HG02759 (cell line): ENCODE measurements at regions not wholly inside any gene's neighbourhood (a gene's known extent, or its start where the extent isn't known, plus 50 kb on each side); places are given as distances from the start of the nearest gene placed in this dataset.
"Not testable (repeated sequence)": the region's sequence is repeated elsewhere in the genome, so short reads cannot be mapped to it uniquely, and the experiment has no call there.

Source experiments
- ATAC-seq: cut with Tn5 transposase; IDR thresholded peaks from one replicate; pipeline ENCODE4 v1.9.1; 2021; ENCODE audit warnings: mild to moderate bottlenecking, moderate library complexity; ENCODE audit not compliant: unreplicated experiment

DNA sequence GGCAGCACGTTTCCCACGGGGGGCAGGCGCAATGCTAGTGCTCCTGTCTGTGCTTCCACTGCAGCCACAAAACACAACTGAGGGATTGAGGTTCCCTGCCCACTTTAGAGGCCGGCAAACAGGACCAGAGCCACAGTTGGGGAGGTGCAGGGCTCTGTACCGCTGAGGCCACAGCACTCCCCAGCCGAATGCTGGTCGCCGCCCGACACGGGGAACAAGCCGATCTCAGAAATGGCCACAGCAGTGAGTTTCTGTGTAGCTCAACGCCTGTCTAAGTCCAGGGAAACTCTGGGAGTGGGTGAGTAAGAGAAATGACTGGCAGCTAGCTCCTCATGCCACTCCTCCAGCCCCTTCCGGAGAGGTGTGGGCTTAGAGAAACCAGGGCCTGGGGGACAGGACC lies 194.0 kb upstream of the VWC2 start:
- ATAC-seq, result no peak

DNA sequence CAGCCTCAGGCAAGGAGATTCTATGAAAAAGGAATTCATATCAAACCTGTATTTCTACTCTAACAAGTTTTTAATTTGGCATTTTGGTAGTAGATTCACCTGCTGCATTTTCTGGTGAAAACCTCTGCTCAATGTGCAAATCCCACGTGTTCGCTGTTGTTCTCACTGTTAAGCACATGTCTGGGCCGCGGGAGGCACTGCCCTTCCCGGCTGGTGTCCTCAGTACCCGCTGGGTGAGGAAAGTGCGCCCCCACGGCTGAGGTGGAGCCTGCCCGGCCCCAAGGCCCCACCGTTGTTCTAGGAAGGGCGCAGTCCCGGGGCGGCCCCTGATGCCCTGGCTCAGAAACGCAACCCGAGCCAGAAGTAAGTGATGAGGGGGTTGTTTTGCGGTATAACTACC lies 193.4 kb upstream of the VWC2 start:
- ATAC-seq, result no peak

- no peak for ATAC-seq
Measured at GRCh38 chr7:49580761-49581160, 192.7 kb upstream of the VWC2 start.

DNA sequence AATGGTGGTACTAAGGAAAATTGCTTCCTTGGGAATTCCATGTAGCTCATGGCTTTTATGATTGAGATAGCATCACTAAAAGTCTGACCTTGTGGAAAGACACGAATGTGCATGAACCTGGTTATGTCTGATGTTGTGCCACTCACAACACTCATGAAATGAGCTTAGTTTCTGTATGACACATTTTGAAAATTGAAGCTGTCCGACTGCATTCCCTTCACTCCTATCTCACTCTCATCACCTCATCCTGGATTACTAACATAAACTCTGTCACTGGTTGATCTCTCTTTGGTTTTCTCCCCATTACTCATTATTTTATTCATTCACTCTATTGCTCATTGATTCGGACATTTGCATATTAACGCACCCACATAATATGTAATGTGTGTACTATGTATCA lies 190.0 kb upstream of the VWC2 start:
- ATAC-seq, result no peak

DNA sequence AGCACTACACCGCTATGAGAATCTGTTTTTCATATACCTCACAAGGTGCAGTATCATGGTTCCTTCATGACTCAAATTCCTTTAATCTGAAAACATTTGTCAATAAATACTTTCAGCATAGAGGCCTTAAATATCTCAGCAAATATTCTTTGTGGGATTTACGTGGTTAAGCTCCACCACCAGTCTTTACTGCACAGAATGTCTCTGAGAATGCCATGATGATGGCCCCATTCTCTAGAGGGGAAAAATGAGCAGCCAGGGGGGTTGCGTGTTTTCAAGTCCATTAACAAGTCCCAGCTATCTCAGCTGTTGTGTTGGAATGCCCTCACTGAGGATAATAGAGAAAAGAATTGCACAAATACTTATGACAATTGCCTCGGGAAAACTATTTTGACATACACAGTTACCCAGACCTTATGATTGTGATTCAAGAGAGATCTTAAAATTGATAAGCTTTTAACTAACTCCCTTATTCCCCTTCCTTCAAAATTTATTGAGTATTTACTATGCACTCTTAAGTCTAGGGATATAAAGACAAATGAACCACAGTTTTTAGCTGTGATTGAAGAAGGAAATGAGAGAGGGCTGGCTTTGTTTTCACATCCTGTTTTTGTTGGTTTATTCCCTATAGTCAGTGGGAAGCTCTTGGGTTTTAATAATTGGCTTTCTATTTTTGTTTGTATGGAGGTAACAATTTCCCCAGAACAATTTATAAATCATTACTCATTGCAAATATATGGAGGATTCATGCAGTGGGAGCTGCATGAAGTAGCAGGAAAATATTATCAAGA lies 176.5 kb upstream of the VWC2 start:
- no peak for ATAC-seq

DNA sequence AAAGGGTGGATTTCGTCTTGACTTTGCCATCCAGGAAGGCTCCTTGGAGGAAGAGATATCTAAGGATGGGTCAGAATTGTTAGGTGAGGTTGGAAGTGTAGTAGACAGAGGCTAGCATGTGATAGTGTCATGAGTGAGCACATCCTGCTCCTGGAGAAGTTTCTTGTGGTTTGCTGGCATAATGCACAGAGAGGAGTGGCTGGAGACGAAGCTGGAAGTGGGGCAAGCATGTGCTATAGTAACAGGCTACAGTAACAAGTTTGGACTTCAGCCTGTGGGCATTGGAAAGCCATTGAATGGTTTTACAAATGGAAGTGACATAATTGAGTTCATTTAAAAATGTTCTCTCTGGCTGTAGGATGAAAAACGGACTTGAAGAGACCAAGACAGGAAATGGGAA lies 175.6 kb upstream of the VWC2 start:
- ATAC-seq, result no peak

GRCh38 chr7:49611951-49612350 lies 161.5 kb upstream of the VWC2 start:
- ATAC-seq, result no peak

DNA sequence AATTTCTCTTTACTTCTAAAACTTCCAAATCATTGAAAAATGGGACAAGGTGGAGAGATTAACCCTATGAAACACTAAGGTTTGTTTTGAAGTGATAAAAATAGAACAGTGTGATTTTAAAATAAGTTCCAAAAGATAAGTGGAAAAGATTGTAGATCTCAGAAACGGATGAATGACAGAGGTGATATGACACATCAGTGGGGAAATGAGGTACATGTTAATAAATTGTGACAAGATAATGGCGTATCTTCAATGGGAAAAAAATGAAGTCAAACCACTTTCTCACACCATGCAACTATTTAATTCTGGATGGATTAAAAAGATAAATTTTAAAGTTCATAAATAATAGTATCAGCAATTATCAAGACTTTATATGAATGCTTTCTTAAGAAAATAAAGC lies 159.7 kb upstream of the VWC2 start:
- ATAC-seq, result no peak

DNA sequence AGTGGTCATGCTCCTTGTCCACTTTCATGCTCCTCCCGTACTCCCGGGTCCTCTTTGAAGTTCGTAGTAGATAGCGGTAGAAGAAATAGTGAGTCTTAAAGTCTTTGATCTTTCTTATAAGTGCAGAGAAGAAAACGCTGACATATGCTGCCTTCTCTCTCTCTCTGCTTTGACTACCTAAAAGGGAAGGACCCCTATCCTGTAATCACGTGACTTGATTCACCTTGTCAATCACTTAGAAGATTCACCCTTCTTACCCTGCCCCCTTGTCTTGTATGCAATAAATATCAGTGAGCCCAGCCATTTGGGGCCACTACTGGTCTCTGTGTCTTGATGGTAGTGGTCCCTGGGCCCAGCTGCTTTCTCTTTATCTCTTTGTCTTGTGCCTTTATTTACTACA lies 158.5 kb upstream of the VWC2 start:
- ATAC-seq, result not testable (repeated sequence)

DNA sequence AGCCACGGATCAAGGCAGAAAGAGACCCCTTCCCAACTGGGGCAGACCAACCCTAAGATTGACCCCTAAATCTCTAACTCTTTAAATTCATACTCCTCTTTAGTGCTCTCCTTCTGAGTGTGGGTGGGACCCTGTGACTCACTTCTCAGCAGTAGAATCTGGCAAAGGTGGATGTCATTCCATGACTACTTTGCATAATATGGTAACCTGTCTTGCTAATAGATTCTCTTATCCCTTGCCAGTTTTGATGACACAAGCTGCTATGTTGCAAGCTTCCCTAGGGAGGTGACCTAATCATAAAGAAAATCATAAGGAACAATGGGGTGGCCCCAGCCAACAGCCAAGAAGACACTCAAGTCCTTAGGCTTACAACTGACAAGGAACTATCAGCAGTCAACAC lies 155.4 kb upstream of the VWC2 start:
- ATAC-seq, result no peak

GRCh38 chr7:49623943-49624342 lies 149.5 kb upstream of the VWC2 start:
- no peak for ATAC-seq

DNA sequence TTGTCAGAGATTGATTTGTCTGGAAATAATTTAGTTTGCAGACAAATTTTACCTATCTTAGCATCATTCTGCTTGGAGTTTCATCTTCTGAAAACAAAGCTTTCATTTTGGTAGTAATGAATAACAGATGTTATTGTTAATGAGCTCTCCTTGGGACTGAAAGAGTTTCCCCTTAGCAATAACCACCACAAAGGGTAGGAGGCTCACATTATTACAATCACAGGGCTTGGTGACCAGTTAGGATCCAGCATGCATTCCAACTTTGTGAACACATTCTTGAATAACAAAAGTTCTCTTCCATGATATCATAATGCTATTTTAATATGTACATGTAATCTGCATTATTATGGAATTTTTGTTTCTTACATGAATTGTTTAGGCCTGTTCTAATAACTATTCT lies 148.8 kb upstream of the VWC2 start:
- ATAC-seq, result no peak

DNA sequence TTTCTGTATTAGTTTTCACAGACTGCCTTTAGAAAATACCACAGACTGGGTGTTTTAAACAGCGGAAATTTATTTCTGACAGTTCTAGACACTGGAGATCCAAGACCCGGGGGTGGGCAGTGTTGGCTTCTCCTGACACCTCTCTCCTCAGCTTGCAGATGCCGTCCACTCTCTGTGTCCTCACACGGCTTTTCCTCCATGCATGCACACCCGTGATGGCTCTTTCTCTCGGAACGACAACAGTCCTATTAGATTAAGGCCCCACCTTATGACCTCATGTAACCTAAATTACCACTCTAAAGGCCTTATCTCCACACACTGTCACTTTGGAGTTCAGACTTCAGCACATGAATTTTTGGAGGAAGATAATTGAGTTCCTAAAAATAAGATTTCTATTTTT lies 142.9 kb upstream of the VWC2 start:
- no peak for ATAC-seq

DNA sequence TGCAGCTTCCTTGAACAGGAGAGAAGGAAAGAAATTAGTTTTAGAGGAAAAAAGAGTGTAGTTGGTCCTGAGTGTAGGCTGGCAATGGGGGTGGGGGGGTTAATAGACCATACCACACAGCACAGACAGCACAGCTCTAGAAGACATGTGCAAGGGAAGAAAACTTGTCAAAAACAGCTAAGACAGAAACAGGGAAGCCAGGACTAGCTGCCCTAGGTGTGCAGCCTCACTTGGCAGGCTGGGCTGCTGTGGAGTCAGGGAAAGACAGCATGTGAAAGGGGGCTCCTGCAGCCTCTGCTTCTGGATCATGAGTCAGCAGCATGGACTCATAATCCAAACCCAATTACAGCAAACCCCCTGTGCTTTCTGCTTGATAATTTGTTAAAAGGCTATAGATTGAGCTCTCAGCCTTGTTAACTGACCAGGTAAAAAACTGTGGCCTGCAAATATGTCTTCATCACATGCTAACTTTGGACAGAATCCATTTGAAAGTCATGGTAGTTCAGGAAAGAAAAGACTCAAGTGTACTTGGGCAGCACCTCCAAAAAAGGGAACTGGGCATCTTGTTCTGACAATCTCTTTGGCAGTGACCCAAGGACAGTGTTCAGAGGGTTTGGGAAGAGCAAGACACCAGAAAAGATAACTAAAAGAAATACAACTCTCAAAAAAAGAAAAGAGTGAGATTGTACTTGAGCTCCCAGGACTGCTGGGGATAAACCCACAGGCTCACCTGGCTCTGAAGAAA lies 142.2 kb upstream of the VWC2 start:
- no peak for ATAC-seq

- no peak for ATAC-seq
Measured at GRCh38 chr7:49631960-49632359, 141.5 kb upstream of the VWC2 start.

- peak; percentile 44 for ATAC-seq
Measured at GRCh38 chr7:49635800-49636199, 137.6 kb upstream of the VWC2 start.

DNA sequence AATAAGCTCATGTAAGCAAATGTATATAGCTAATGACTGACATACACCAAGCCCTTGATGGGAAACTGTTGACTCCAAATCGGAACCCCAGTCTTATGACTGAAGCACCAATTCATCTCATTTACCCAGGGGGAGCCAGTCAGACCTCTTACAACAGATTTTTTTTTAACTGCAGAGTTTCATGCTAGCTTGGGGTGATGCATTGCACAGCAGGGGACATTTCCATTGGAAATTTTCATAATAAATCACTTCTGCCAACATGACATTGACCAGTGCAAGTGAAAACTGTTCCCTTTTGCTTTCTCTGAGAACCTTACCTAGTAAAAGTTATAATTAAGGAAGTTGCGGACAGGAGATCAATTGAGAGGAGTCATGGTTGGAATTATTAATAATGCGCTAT lies 137.0 kb upstream of the VWC2 start:
- no peak for ATAC-seq

DNA sequence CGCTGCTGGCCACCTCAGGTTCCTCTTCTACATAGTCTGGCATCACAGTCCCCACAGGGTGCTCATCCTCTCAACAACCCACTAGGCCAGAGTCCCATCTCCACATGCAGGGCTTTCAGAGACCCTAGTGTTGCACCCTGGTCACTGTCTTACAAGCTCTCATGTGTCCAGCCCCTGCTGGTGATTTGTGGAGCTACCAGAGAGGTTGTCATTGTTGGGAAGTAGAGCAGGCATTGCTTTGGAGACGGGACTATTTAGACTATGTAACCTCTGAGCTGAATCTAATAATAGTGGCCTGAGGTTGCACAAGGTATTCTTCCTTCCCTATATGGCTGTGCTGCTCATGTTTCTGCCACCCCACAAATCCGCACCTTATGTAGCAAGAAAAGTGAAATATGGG lies 135.3 kb upstream of the VWC2 start:
- no peak for ATAC-seq

- no peak for ATAC-seq
Measured at GRCh38 chr7:49639068-49639593, 134.3 kb upstream of the VWC2 start.

- ATAC-seq, result no peak
Measured at GRCh38 chr7:49639808-49640207, 133.6 kb upstream of the VWC2 start.

GRCh38 chr7:49643321-49643720 lies 130.1 kb upstream of the VWC2 start:
- no peak for ATAC-seq

GRCh38 chr7:49643736-49644135 lies 129.7 kb upstream of the VWC2 start:
- ATAC-seq, result no peak
